Lung (tissue), 11 donors: ENCODE measurements at regions not wholly inside any gene's neighbourhood (a gene's known extent, or its start where the extent isn't known, plus 50 kb on each side); places are given as distances from the start of the nearest gene placed in this dataset.

Experiments
- ATAC-seq: fragments of 200-7000 bp; cut with Tn5 transposase; one replicate; pipeline ENCODE4 v1.9.1; 2020; ENCODE audit warnings: moderate number of reproducible peaks; ENCODE audit not compliant: insufficient read depth, low FRiP score
- DNase-seq, 3 donors: peaks; one replicate each; pipeline ENCODE4 v3.0.0-alpha.2; 2013 to 2017
- H3K27ac ChIP-seq, 2 donors: one replicate each; pipeline ENCODE4 v1.5.1; 2013; ENCODE audit warnings: mild to moderate bottlenecking in 2 of 2, moderate library complexity in 2 of 2, control low read depth in 1 of 2, inconsistent platforms in 1 of 2, low read depth in 1 of 2, low read length in 1 of 2
- H3K27me3 ChIP-seq, 3 donors: one replicate each; pipeline ENCODE4 v1.5.1; 2013; ENCODE audit warnings: low read length in 2 of 3; ENCODE audit not compliant: control insufficient read depth in 3 of 3, insufficient read depth in 3 of 3
- H3K36me3 ChIP-seq, 4 donors: one replicate each; pipeline ENCODE4 v1.5.1; 2013; ENCODE audit warnings: low read length in 4 of 4, mild to moderate bottlenecking in 1 of 4, moderate library complexity in 1 of 4; ENCODE audit not compliant: control insufficient read depth in 4 of 4, insufficient read depth in 4 of 4
- H3K4me1 ChIP-seq, 5 donors: one replicate each; pipeline ENCODE4 v1.5.1; 2013; ENCODE audit warnings: low read length in 5 of 5, mild to moderate bottlenecking in 2 of 5, moderate library complexity in 1 of 5; ENCODE audit not compliant: control insufficient read depth in 5 of 5, insufficient read depth in 5 of 5
- H3K4me3 ChIP-seq: one replicate; pipeline ENCODE4 v1.5.1; 2013; ENCODE audit warnings: mild to moderate bottlenecking, control low read depth, moderate library complexity
- H3K9ac ChIP-seq, 2 donors: one replicate each; pipeline ENCODE4 v1.5.1; 2013; ENCODE audit warnings: low read length in 2 of 2, control low read depth in 1 of 2; ENCODE audit not compliant: insufficient read depth in 1 of 2
- H3K9me3 ChIP-seq, 4 donors: one replicate each; pipeline ENCODE4 v1.5.1; 2013; ENCODE audit warnings: low read length in 3 of 4, mild to moderate bottlenecking in 1 of 4, moderate library complexity in 1 of 4; ENCODE audit not compliant: control insufficient read depth in 4 of 4, insufficient read depth in 3 of 4
- WGBS, 2 donors: extraction: QIAGEN DNeasy Blood & Tissue Kit; methylation state at CpG; one replicate each; pipeline ENCODE4 v1.1.7; 2013; 5-methylcytosine and 5-hydroxymethylcytosine counted together
- TF ChIP-seq, protein P1 (sequence below): IDR thresholded peaks from 2 replicates; pipeline ENCODE4 v1.5.1; 2012; ENCODE audit warnings: mild to moderate bottlenecking; ENCODE audit errors: control extremely low read depth, extremely low read depth
- donor health status: control.
- donor health status: control.
- donor health status: Bipolar disorder and iron deficiency.
- donor health status: healthy.
- donor health status: DM: yes; HTN: yes; CAD: no.

- Histone ChIP-seq H3K9ac (no peak overlapping the region), H3K9me3 (peaks cover 0 to 2% (median 0%) of the 10 kb centered on the region in 4 donors), H3K4me3 (no peak overlapping the region), H3K4me1 (peaks cover 0 to 4% (median 0%) of the 10 kb centered on the region in 5 donors), H3K27ac (no peak overlapping the region), H3K36me3 (no peaks in the 10 kb centered on the region), H3K27me3 (no peaks in the 10 kb centered on the region)
- WGBS, 2 donors: 60 to 69% methylated on average over 7 of the region's 7 CpGs
- ATAC-seq (no peak), DNase-seq (no peak)
- TF ChIP-seq, protein P1, sequence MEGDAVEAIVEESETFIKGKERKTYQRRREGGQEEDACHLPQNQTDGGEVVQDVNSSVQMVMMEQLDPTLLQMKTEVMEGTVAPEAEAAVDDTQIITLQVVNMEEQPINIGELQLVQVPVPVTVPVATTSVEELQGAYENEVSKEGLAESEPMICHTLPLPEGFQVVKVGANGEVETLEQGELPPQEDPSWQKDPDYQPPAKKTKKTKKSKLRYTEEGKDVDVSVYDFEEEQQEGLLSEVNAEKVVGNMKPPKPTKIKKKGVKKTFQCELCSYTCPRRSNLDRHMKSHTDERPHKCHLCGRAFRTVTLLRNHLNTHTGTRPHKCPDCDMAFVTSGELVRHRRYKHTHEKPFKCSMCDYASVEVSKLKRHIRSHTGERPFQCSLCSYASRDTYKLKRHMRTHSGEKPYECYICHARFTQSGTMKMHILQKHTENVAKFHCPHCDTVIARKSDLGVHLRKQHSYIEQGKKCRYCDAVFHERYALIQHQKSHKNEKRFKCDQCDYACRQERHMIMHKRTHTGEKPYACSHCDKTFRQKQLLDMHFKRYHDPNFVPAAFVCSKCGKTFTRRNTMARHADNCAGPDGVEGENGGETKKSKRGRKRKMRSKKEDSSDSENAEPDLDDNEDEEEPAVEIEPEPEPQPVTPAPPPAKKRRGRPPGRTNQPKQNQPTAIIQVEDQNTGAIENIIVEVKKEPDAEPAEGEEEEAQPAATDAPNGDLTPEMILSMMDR: no peak
Observed at GRCh38 chr9:135385793-135386192, 93.8 kb upstream of the PPP1R26 start.

DNA sequence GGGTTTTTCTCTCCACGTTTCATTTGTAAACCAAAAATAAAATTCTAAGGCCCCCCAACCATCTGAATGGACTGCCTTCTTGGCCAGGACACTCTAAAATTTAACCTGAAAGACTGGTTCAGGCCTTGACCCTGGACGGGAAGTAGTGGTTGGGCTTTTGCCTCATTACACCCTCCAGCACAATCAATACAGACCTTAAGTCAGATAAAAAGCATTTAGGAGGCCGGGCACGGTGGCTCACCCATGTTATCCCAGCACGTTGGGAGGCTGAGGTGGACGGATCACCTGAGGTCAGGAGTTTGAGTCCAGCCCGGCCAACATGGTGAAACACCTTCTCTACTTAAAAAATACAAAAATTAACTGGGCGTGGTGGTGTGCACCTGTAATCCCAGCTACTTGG is 91.6 kb upstream of the PPP1R26 start:
- Histone ChIP-seq H3K4me3 (no peak overlapping the region), H3K27me3 (no peaks in the 10 kb centered on the region), H3K9ac (no peak overlapping the region), H3K4me1 (peaks cover 0 to 4% (median 0%) of the 10 kb centered on the region in 5 donors), H3K9me3 (peaks cover 0 to 2% (median 0%) of the 10 kb centered on the region in 4 donors), H3K36me3 (no peaks in the 10 kb centered on the region), H3K27ac (no peak overlapping the region)
- DNase-seq: no peak
- 79 to 85% methylated on average over 8 of the region's 8 CpGs for WGBS, 2 donors
- TF ChIP-seq, protein P1: no peak
- no peak for ATAC-seq

GRCh38 chr9:135388530-135388929 is 91.1 kb upstream of the PPP1R26 start:
- Histone ChIP-seq H3K27me3 (no peaks in the 10 kb centered on the region), H3K4me1 (peaks cover 0 to 4% (median 0%) of the 10 kb centered on the region in 5 donors), H3K9me3 (peaks cover 0 to 1% (median 0%) of the 10 kb centered on the region in 4 donors), H3K9ac (no peak overlapping the region), H3K4me3 (no peak overlapping the region), H3K36me3 (no peaks in the 10 kb centered on the region), H3K27ac (no peak overlapping the region)
- WGBS, 2 donors: 90 to 92% methylated on average over 8 of the region's 8 CpGs
- no peak for ATAC-seq
- no peak for DNase-seq
- TF ChIP-seq, protein P1: no peak

GRCh38 chr9:135391759-135392158 is 87.8 kb upstream of the PPP1R26 start:
- H3K4me1 ChIP-seq: peaks cover 0 to 4% (median 0%) of the 10 kb centered on the region in 5 donors
- 83 to 90% methylated on average over 12 of the region's 12 CpGs for WGBS, 2 donors
- H3K27ac ChIP-seq: no peak overlapping the region
- TF ChIP-seq, protein P1: no peak
- no peaks in the 10 kb centered on the region for H3K36me3 ChIP-seq
- peaks cover 0 to 11% (median 3%) of the 10 kb centered on the region in 4 donors for H3K9me3 ChIP-seq
- H3K9ac ChIP-seq: no peak overlapping the region
- H3K27me3 ChIP-seq: no peaks in the 10 kb centered on the region
- ATAC-seq (no peak), DNase-seq (no peak)
- no peak overlapping the region for H3K4me3 ChIP-seq
